Upper lobe of right lung (tissue), 1 donor: ENCODE measurements at regions not wholly inside any gene's neighbourhood (a gene's known extent, or its start where the extent isn't known, plus 50 kb on each side); places are given as distances from the start of the nearest gene placed in this dataset.

Source experiments
- ATAC-seq: fragments of 200-7000 bp; cut with Tn5 transposase; one replicate; pipeline ENCODE4 v1.9.1; 2020; ENCODE audit warnings: mild to moderate bottlenecking, moderate library complexity
- DNase-seq: peaks from one replicate; pipeline ENCODE4 v3.0.0-alpha.2; 2020
- H3K27ac ChIP-seq: fragments of 200-600 bp; one replicate; pipeline ENCODE4 v1.8.0; 2022
- H3K27me3 ChIP-seq: fragments of 200-600 bp; one replicate; pipeline ENCODE4 v1.8.0; 2022; ENCODE audit warnings: mild to moderate bottlenecking
- H3K36me3 ChIP-seq: fragments of 200-600 bp; one replicate; pipeline ENCODE4 v1.8.0; 2022
- H3K4me1 ChIP-seq: fragments of 200-600 bp; one replicate; pipeline ENCODE4 v1.8.0; 2022
- H3K4me3 ChIP-seq: fragments of 200-600 bp; one replicate; pipeline ENCODE4 v1.8.0; 2022; ENCODE audit warnings: mild to moderate bottlenecking
- H3K9me3 ChIP-seq: fragments of 200-600 bp; one replicate; pipeline ENCODE4 v1.8.0; 2022
- CTCF ChIP-seq: fragments of 200-600 bp; IDR thresholded peaks from one replicate; pipeline ENCODE4 v1.8.0; 2022; ENCODE audit warnings: antibody characterized with exemption
- intact Hi-C: fragments of 100-400 bp; cut with DNase I; formaldehyde crosslinking; loops from one replicate; pipeline ENCODE4 v1.11.0; 2022
- donor health status: DM: no; HTN: yes; CAD: no; lungs with severe emphysema.

DNA sequence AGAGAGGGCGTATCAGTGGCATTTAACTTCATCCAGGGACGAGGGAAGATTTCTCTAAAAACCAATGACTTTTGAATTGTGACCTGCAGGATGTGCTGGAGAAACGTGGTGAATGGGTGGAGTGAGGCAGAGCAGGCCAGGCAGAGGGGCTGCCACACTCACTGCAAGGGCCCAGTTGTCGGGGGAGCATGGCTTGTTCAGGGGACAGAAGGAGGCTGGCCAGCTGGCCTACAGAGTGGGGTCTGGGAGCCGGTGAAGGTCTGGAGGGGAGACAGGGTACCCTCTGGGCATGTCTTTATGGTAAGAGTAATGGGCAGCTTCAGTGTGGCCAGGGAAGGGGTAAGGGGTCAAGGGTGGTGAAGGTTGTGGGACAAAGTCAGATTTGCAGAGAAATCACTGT is 225.2 kb upstream of the RGMA start:
- Histone ChIP-seq H3K4me1 (no peaks in the 10 kb centered on the region), H3K4me3 (no peak overlapping the region), H3K27me3 (no peaks in the 10 kb centered on the region), H3K27ac (no peak overlapping the region), H3K9me3 (no peaks in the 10 kb centered on the region), H3K36me3 (no peaks in the 10 kb centered on the region)
- no peak for ATAC-seq
- intact Hi-C loops: no loop called here
- TF ChIP-seq CTCF: no peak
- no peak for DNase-seq

DNA sequence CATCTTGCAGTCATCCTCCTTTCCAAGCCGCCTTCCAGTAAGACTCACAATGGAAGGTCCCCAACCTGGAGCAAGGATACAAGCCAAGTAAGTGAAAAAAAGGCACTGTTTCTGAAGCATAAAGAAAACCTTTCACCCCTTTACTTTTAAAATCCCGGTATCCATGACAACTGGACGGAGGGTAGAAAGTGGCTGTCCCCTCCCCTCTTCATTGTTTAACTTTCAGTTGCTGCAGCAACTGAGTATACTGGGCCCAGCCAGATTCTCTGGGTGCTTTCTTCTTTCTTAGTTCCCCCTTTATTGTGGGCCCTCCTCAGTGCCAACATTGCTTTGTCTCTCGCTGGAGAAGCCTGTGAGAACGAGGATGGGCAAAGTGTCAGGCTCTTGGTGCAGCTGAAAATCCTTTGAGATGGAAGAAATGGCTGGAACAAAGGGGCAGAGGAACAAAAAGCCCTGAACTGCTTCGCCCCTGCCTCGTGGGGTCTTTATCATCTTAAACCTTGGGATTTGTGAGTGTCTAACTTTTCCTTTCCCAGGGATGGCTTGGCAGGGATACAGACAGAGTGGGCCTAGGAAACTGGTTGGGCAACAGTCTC is 224.0 kb upstream of the RGMA start:
- DNase-seq: no peak
- Histone ChIP-seq H3K27ac (no peak overlapping the region), H3K36me3 (no peaks in the 10 kb centered on the region), H3K4me3 (no peak overlapping the region), H3K27me3 (no peaks in the 10 kb centered on the region), H3K9me3 (no peaks in the 10 kb centered on the region), H3K4me1 (no peaks in the 10 kb centered on the region)
- ATAC-seq: no peak
- no peak for TF ChIP-seq CTCF
- intact Hi-C loops: no loop called here

GRCh38 chr15:93311620-93312019 is 222.6 kb upstream of the RGMA start:
- H3K27ac ChIP-seq: no peak overlapping the region
- TF ChIP-seq CTCF: no peak
- DNase-seq: no peak
- no peaks in the 10 kb centered on the region for H3K9me3 ChIP-seq
- no peak for ATAC-seq
- H3K27me3 ChIP-seq: no peaks in the 10 kb centered on the region
- intact Hi-C loops: no loop called here
- H3K36me3 ChIP-seq: no peaks in the 10 kb centered on the region
- no peaks in the 10 kb centered on the region for H3K4me1 ChIP-seq
- H3K4me3 ChIP-seq: no peak overlapping the region

DNA sequence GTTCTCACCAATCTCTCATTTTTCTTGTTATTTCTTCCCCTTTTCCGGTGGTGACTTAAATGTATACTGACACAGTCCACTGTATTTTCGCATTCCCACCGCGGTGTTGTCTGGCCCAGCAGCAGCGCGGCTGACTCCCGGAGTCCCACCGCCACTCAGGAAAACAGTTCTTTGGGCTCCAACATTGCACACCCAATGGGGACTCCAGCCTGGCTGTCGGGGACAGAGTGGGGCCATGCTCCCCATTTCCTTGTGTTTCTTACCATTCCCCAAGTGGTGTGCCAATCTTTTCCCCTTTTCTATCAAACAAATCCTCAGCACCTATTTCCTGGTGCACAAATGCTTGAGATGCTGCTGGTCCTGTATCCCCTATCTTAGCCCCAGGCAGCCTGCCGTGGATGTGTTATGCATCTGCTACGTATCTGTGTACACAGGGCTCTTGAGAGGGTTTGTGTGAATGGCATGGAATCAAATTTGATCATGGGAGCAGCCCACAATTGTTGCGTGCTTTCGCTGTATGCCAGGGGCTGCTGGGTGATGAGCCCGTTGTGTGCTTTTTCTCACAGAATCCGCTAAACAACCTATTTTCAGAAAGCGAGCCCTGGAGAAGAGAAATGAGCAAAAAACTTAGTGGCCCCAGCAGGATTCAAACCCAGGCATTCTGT is 219.1 kb upstream of the RGMA start:
- no peak for TF ChIP-seq CTCF
- Histone ChIP-seq H3K9me3 (no peaks in the 10 kb centered on the region), H3K27ac (no peak overlapping the region), H3K27me3 (no peaks in the 10 kb centered on the region), H3K4me1 (no peaks in the 10 kb centered on the region), H3K36me3 (no peaks in the 10 kb centered on the region), H3K4me3 (no peak overlapping the region)
- DNase-seq (no peak), ATAC-seq (no peak)
- intact Hi-C loops: no loop called here

- no peak for ATAC-seq
- H3K27ac ChIP-seq: no peak overlapping the region
- H3K27me3 ChIP-seq: no peaks in the 10 kb centered on the region
- TF ChIP-seq CTCF: no peak
- no peak for DNase-seq
- intact Hi-C loops: no loop called here
- no peaks in the 10 kb centered on the region for H3K9me3 ChIP-seq
- no peak overlapping the region for H3K4me3 ChIP-seq
- no peaks in the 10 kb centered on the region for H3K4me1 ChIP-seq
- no peaks in the 10 kb centered on the region for H3K36me3 ChIP-seq
These were observed 218.5 kb upstream of the RGMA start for GRCh38 chr15:93307513-93307912.
